ENCODE measurements at regions not wholly inside any gene's neighbourhood (a gene's known extent, or its start where the extent isn't known, plus 50 kb on each side); places are given as distances from the start of the nearest gene placed in this dataset.

DNA sequence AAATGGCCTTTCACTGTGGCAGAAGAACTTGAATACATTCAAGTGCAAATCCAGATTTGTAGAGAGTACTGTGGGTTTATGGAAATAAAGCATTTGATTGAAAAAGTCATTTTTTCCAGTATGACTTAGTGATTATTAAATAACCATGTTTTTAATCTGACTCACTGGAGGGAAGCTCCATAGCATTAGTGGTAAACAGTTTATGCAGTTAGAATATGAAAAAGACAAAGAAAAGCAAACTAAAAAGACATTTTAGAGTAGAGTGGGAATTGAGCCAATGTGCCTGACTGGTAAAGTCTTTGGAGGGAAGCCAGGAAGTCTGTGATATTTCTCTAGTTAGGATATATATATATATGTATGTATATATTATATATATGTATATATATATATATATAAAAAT, 53.4 kb downstream of the FAT4 start:
- TF ChIP-seq YY1 (IDR thresholded peaks at IDR 0.05; ENCODE audit: insufficient read depth, insufficient read length) (no peak), ZNF274 (IDR thresholded peaks at IDR 0.05; ENCODE audit: low read depth, low read length) (no peak), SUZ12 (IDR thresholded peaks at IDR 0.05; ENCODE audit: extremely low read depth, insufficient read depth, insufficient read length) (no peak)
